RWPE1 (cell line): ENCODE measurements at regions not wholly inside any gene's neighbourhood (a gene's known extent, or its start where the extent isn't known, plus 50 kb on each side); places are given as distances from the start of the nearest gene placed in this dataset.

Source experiments
- CTCF ChIA-PET: fragments of 350-600 bp; sonication (Branson Sonifier 250); formaldehyde crosslinking; extraction: SDS; loops from one replicate; lab custom pipeline; 2021; lab: Yijun Ruan, JAX
- POLR2A ChIA-PET: fragments of 400-600 bp; formaldehyde crosslinking; extraction: SDS; loops from one replicate; lab custom pipeline; 2020; ENCODE audit warnings: antibody characterized with exemption; ENCODE audit not compliant: low non-redundant PET; lab: Yijun Ruan, JAX
- DNase-seq: peaks from one replicate; pipeline ENCODE4 v3.0.0; 2012; ENCODE audit warnings: low spot score
- H3K27ac ChIP-seq: fragments of 450-650 bp; 2 replicates; pipeline ENCODE4 v1.5.1; 2017
- TF ChIP-seq, protein P1 (sequence below): fragments of 450-650 bp; conservative IDR thresholded peaks from 2 replicates; pipeline ENCODE4 v1.5.1; 2017; ENCODE audit warnings: low read depth, mild to moderate bottlenecking

DNA sequence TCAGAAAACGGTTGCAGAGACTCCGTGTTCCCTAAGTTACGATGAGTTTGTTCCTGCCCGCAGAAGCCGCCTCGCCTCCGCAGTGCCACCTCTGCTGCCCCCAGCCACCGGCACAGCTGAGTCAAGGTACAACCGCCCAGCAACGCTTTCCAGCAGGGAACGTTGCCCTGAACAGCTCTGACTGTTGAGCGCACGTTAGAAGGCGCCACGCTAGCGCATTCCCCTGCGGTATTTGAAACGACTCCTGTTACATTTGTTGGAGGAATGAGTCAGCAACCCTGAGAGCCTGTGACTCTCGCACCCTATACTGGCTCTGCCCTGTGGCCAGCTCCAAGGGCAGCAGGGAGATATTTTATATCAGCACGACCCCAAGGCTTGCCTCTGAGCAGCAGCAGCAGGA lies 302.8 kb downstream of the TEX29 start:
- POLR2A ChIA-PET, result no interaction called here
- H3K27ac ChIP-seq, result no peak overlapping the region
- CTCF ChIA-PET, result no interaction called here
- TF ChIP-seq, protein P1, sequence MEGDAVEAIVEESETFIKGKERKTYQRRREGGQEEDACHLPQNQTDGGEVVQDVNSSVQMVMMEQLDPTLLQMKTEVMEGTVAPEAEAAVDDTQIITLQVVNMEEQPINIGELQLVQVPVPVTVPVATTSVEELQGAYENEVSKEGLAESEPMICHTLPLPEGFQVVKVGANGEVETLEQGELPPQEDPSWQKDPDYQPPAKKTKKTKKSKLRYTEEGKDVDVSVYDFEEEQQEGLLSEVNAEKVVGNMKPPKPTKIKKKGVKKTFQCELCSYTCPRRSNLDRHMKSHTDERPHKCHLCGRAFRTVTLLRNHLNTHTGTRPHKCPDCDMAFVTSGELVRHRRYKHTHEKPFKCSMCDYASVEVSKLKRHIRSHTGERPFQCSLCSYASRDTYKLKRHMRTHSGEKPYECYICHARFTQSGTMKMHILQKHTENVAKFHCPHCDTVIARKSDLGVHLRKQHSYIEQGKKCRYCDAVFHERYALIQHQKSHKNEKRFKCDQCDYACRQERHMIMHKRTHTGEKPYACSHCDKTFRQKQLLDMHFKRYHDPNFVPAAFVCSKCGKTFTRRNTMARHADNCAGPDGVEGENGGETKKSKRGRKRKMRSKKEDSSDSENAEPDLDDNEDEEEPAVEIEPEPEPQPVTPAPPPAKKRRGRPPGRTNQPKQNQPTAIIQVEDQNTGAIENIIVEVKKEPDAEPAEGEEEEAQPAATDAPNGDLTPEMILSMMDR, result no peak
- DNase-seq, result no peak

DNA sequence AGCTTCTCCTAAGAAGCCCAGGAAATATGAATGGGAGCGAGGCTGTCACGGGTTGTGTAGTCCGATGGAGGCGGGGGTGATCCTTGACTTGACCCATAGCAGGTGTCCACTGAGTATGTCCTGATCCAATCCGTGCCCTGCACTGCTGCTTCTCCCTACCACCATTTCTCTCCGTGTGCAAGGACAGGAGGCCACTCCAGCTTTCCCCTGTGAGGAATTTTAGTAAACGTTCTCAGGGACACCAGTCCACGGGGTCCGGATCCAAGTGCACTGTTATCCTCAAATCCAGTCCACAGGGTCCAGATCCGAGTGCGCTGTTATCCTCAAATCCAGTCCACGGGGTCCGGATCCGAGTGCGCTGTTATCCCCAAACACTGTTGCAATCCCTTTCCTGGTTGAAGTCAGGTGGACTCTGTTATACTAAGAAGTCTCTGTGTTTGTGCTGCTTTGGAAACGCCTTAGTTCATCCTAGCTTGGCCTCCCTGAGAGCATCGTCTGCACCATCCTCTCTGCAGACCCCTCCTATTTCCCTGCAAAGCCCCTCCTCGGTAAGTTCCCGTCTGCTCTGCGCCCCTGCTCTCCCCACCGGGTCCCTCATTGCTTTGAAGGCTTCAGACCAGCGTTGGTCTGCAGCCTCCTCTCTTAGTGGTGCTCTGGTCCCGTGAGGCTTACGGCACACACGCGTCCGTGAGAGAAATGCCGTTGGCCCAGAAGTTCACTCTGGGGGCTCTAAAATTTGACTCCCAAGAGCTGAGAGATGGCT lies 303.5 kb downstream of the TEX29 start:
- no peak for DNase-seq
- ChIA-PET POLR2A (no interaction called here), CTCF (no interaction called here)
- no peak overlapping the region for H3K27ac ChIP-seq
- TF ChIP-seq, protein P1, result no peak

DNA sequence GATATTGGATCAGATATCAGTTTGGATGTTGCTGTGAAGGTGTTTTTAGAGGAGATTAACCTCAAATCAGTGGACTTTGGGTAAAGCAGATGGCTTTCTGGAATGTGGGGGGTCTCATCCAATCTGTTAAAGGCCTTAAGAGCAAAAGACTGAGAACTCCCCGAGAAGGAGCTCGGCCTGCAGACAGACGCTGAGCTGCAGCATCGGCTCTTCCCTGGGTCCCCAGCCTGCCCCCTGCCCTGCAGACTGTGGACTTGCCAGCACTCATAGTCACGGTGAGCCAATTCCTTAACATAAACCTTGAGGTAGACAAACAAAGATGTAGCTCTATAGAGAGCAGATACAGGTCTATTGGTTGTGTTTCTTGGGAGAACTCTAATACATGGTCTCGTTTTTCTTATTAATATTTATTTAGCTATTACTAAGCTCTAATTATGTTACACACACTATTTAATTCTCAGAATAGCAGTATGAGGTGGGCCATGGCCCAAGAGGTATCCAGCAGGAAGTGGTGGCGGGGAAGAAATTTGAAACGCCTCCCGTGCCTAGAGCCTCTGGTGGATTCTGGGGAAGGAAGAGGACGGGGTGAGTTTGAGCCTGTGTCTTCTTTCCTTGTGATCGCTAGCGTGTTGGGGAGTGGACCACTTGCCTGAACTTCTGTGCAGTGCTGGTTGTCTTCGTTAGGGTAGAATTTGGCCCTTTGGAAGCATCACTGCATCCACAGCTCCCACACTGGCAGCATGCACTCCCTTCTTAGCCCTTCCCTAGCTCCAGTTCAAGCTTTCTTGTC lies 305.3 kb downstream of the TEX29 start:
- ChIA-PET POLR2A (no interaction called here), CTCF (no interaction called here)
- DNase-seq, result no peak
- TF ChIP-seq, protein P1, result no peak
- H3K27ac ChIP-seq, result no peak overlapping the region

DNA sequence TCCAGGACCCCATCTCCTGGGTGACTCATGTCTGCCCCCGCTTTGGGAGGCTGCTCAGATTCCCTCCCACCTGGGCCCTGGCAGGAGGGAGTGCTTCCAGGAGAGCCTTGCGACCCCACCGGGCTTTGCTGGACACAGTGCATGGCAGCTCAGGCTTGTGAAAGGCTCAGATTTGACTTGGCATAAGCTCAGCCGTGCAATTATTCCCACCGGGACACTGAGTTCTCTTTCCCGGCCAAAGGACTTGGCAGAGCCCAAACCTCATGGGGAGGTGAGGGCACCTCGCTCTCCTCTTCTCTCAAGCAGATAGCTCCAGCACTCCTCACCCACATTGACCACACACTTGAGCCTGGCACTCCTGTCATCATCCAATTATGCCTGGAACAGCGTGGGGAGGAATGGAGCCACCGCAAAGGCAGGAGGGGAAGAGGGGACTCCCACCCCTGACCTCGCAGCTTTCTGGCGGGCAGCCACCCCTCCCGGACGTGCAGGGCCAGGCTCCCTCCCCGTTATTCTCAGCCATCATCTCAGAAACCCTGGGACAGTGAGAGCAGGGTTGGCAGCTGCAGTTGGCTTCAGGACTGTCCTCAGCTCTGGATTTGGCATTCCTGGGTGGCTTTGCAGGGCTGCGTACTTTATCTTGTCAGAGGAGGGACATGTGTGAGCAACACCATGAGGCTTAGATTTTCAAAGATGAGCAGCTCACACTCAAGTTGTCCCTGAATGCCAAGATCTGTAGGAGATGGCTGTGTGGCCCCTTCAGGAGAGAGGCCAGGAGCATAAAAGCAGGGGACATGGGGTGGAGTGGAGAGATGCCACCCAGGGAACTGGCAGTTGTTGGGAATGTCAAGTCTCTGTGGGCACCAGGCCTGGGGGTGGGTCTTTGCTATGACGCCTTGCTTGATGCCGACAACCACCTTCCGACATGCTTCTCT lies 306.2 kb downstream of the TEX29 start:
- no peak overlapping the region for H3K27ac ChIP-seq
- TF ChIP-seq, protein P1, result no peak
- ChIA-PET POLR2A (no interaction called here), CTCF (interaction anchor here (0.6 kb wide), 1 partner anchor 1153 kb away, joined by 6 read pairs; no protein-coding TSS in a partner anchor)
- no peak for DNase-seq

DNA sequence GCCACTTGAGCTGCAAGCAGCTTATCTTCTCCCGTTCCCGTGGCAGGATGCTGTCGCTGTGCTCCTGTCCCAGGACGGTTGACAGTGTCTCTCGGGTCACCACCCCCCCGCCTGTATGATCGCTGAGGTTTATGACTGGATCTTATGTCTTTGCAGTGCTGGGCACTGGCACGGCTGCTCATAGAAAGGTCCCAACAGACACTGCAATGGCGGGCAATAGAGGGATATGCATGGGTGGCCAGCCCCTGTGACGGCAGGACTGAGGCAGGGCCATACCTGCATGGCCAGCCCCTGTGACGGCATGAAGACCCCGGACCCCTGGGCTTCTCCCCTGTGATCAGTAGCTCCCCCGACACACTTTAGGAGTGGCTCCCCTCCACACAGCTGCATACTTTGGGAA lies 307.2 kb downstream of the TEX29 start:
- DNase-seq, result no peak
- ChIA-PET POLR2A (no interaction called here), CTCF (no interaction called here)
- H3K27ac ChIP-seq, result no peak overlapping the region
- TF ChIP-seq, protein P1, result no peak

DNA sequence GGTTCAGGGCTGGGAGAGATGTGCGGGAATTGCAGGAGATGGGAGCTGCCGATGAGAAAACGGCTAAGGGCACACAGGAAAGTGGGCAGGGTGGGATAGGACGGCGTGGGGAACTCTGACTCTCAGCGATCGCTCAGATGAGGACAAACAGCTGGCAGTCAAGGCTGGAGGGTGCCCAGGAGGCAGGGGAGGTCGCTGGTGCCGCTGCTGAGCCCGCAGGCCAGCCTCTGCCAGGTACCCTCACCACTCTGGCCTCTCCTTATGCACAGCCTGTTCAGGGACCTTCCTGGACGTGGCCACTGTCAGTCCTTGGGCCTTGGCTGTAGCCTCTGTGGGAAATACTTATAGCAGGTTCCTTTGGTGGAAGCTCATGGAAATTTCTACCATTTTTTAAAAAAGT lies 308.6 kb downstream of the TEX29 start:
- POLR2A ChIA-PET, result no interaction called here
- DNase-seq, result no peak
- CTCF ChIA-PET, result interaction anchor here (0.6 kb wide), 1 partner anchor 64 kb away, joined by 3 read pairs; no protein-coding TSS in a partner anchor
- H3K27ac ChIP-seq, result no peak overlapping the region
- TF ChIP-seq, protein P1, result no peak
